Neural cell (in vitro differentiated cells): ENCODE measurements at regions not wholly inside any gene's neighbourhood (a gene's known extent, or its start where the extent isn't known, plus 50 kb on each side); places are given as distances from the start of the nearest gene placed in this dataset.

Experiments
- EP300 ChIP-seq: fragments of 450-650 bp; conservative IDR thresholded peaks from 2 replicates; pipeline ENCODE4 v1.6.1; 2014; ENCODE audit warnings: antibody characterized with exemption, mild to moderate bottlenecking, moderate library complexity; ENCODE audit not compliant: poor library complexity, severe bottlenecking
- TF ChIP-seq, protein P1 (sequence below): fragments of 450-650 bp; IDR thresholded peaks from 2 replicates; pipeline ENCODE4 v1.5.1; 2014; ENCODE audit warnings: antibody characterized with exemption, mild to moderate bottlenecking, moderate library complexity; ENCODE audit not compliant: poor library complexity, severe bottlenecking

DNA sequence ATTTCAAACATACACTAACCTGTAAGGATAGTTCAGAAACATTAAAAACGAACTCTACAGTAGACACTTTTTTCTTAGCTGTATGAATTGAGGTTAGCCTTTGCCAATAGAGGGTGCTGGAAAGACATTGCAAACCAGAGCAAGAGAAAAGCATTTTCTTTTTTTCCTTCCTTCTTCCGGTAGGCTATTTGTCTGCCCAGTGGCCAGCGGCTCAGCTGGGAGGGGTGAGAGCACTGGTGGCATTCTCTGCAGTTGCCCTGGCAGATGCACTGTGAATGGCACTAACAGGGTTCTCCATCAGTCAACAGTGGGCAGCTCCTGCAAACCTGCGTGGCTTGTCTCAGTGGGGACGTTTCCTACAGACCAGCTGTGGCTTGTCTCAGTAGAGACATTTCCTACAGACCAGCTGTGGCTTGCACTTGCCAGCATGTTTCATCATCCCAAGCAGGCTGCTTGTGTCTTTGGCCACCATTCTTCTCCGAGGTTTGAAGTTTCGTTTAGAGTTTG is 984.5 kb upstream of the CDH18 start:
- TF ChIP-seq, protein P1, sequence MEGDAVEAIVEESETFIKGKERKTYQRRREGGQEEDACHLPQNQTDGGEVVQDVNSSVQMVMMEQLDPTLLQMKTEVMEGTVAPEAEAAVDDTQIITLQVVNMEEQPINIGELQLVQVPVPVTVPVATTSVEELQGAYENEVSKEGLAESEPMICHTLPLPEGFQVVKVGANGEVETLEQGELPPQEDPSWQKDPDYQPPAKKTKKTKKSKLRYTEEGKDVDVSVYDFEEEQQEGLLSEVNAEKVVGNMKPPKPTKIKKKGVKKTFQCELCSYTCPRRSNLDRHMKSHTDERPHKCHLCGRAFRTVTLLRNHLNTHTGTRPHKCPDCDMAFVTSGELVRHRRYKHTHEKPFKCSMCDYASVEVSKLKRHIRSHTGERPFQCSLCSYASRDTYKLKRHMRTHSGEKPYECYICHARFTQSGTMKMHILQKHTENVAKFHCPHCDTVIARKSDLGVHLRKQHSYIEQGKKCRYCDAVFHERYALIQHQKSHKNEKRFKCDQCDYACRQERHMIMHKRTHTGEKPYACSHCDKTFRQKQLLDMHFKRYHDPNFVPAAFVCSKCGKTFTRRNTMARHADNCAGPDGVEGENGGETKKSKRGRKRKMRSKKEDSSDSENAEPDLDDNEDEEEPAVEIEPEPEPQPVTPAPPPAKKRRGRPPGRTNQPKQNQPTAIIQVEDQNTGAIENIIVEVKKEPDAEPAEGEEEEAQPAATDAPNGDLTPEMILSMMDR, result no peak
- TF ChIP-seq EP300, result no peak
